NOMO-1 (cell line): ENCODE measurements at regions not wholly inside any gene's neighbourhood (a gene's known extent, or its start where the extent isn't known, plus 50 kb on each side); places are given as distances from the start of the nearest gene placed in this dataset.

Experiments used
- DNase-seq, 2 experiments: peaks; one replicate each; lab custom pipeline; 2025; ENCODE audit not compliant: unreplicated experiment in 2 of 2; lab: John Stamatoyannopoulos, UW

GRCh38 chr2:7207631-7208030 is 290.4 kb downstream of the RNF144A start:
- no peak for DNase-seq

- no peak for DNase-seq
Observed at GRCh38 chr2:7209757-7210555, 292.7 kb downstream of the RNF144A start.

- DNase-seq: no peak
Observed at GRCh38 chr2:7210712-7211111, 293.5 kb downstream of the RNF144A start.

GRCh38 chr2:7225848-7226247 is 308.6 kb downstream of the RNF144A start:
- no peak for DNase-seq

- no peak for DNase-seq
Observed at GRCh38 chr2:7226501-7226900, 309.3 kb downstream of the RNF144A start.

GRCh38 chr2:7233126-7233525 is 315.9 kb downstream of the RNF144A start:
- DNase-seq: no peak

GRCh38 chr2:7237466-7237865 is 320.3 kb downstream of the RNF144A start:
- DNase-seq: no peak

GRCh38 chr2:7239078-7239477 is 321.9 kb downstream of the RNF144A start:
- no peak for DNase-seq

- no peak for DNase-seq
Observed at GRCh38 chr2:7241041-7241745, 324.0 kb downstream of the RNF144A start.

GRCh38 chr2:7242189-7242867 is 325.1 kb downstream of the RNF144A start:
- peak; percentile 22 to 64 for DNase-seq

- DNase-seq: peak in 1 of 2 experiments; percentile 78
Observed at GRCh38 chr2:7243276-7243675, 326.1 kb downstream of the RNF144A start.

- DNase-seq: no peak
Observed at GRCh38 chr2:7256377-7256776, 339.2 kb downstream of the RNF144A start.

- no peak for DNase-seq
Observed at GRCh38 chr2:7262727-7263126, 345.5 kb downstream of the RNF144A start.

- no peak for DNase-seq
Observed at GRCh38 chr2:7264791-7265190, 347.6 kb downstream of the RNF144A start.

GRCh38 chr2:7265286-7265685 is 348.1 kb downstream of the RNF144A start:
- DNase-seq: no peak

GRCh38 chr2:7269106-7269643 is 352.0 kb downstream of the RNF144A start:
- DNase-seq: no peak

- no peak for DNase-seq
Observed at GRCh38 chr2:7270011-7270431, 352.8 kb downstream of the RNF144A start.

- no peak for DNase-seq
Observed at GRCh38 chr2:7272210-7272609, 355.0 kb downstream of the RNF144A start.

GRCh38 chr2:7278984-7279383 is 361.8 kb downstream of the RNF144A start:
- DNase-seq: no peak

- no peak for DNase-seq
Observed at GRCh38 chr2:7279421-7279949, 362.3 kb downstream of the RNF144A start.

- DNase-seq: no peak
Observed at GRCh38 chr2:7280790-7281189, 363.6 kb downstream of the RNF144A start.
